ENCODE measurements at regions not wholly inside any gene's neighbourhood (a gene's known extent, or its start where the extent isn't known, plus 50 kb on each side); places are given as distances from the start of the nearest gene placed in this dataset.

- Histone ChIP-seq H4K20me1 (ENCODE audit: insufficient read depth, low read length) (no peaks in the 10 kb centered on the region), H3K36me3 (ENCODE audit: insufficient read depth, low read length) (no peaks in the 10 kb centered on the region), H3K4me1 (ENCODE audit: insufficient read depth, low read length, poor library complexity, severe bottlenecking) (no peaks in the 10 kb centered on the region), H3K4me3 (ENCODE audit: low read depth, low read length, poor library complexity, severe bottlenecking) (no peak overlapping the region), H3K9me3 (ENCODE audit: low read length) (no peaks in the 10 kb centered on the region), H3K79me2 (ENCODE audit: insufficient read depth, low read depth, low read length) (no peaks in the 10 kb centered on the region), H2AFZ (ENCODE audit: low read length) (no peak overlapping the region), H3K4me2 (ENCODE audit: low read length) (no peak overlapping the region), H3K27ac (ENCODE audit: low read depth, low read length, poor library complexity, severe bottlenecking) (no peak overlapping the region), H3K9me2 (ENCODE audit: insufficient read depth, low read length) (no peaks in the 10 kb centered on the region)
- CTCF ChIA-PET (ENCODE audit: unreplicated experiment): no interaction called here
- intact Hi-C loops (cut with micrococcal nuclease; ENCODE audit: unreplicated experiment): no loop called here
- POLR2A ChIA-PET: interaction anchor here (1.1 to 1.2 kb wide), 2 partner anchors 9 to 23 kb away, joined by 3 to 4 read pairs; no protein-coding TSS in a partner anchor
- TF ChIP-seq EZH2phosphoT487 (IDR thresholded peaks at IDR 0.05; ENCODE audit: borderline replicate concordance, low read depth, low read length) (no peak), CTCF (conservative IDR thresholded peaks at IDR 0.05; ENCODE audit: low read length) (no peak)
- no peak for DNase-seq (ENCODE audit: low spot score)
- no TSS peak for BruUV-seq (replicated peaks)
Observed at GRCh38 chr4:97374526-97374925, 768.8 kb downstream of the STPG2 start.

DNA sequence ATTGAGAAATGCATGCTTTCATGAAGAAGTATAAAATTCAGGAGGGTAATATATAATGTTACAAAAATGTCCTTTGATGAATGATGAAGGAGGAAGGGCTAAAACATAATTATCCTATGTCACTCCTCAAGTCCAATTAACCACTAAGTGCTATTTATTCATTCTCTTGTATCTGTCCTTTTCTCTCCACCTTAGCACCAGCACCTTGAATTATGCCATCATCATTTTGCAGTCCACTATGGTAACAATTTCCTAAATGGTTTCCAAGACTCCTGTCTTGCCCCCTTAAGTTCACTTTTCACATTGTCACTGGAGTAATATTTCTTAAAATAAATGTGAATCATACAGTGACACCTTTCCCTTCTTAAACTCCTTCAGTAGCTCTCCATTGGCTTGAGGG, 756.3 kb downstream of the STPG2 start:
- TF ChIP-seq CTCF (conservative IDR thresholded peaks at IDR 0.05; ENCODE audit: low read length) (no peak), EZH2phosphoT487 (IDR thresholded peaks at IDR 0.05; ENCODE audit: borderline replicate concordance, low read depth, low read length) (no peak)
- no peaks in the 10 kb centered on the region for H3K79me2 ChIP-seq (ENCODE audit: insufficient read depth, low read depth, low read length)
- H3K4me3 ChIP-seq (ENCODE audit: low read depth, low read length, poor library complexity, severe bottlenecking): no peak overlapping the region
- no peak overlapping the region for H3K27ac ChIP-seq (ENCODE audit: low read depth, low read length, poor library complexity, severe bottlenecking)
- H4K20me1 ChIP-seq (ENCODE audit: insufficient read depth, low read length): no peaks in the 10 kb centered on the region
- POLR2A ChIA-PET: no interaction called here
- no peaks in the 10 kb centered on the region for H3K9me2 ChIP-seq (ENCODE audit: insufficient read depth, low read length)
- H3K4me2 ChIP-seq (ENCODE audit: low read length): no peak overlapping the region
- no peak overlapping the region for H2AFZ ChIP-seq (ENCODE audit: low read length)
- H3K36me3 ChIP-seq (ENCODE audit: insufficient read depth, low read length): no peaks in the 10 kb centered on the region
- CTCF ChIA-PET (ENCODE audit: unreplicated experiment): no interaction called here
- no TSS peak for BruUV-seq (replicated peaks)
- H3K4me1 ChIP-seq (ENCODE audit: insufficient read depth, low read length, poor library complexity, severe bottlenecking): no peaks in the 10 kb centered on the region
- DNase-seq (ENCODE audit: low spot score): no peak
- intact Hi-C loops (cut with micrococcal nuclease; ENCODE audit: unreplicated experiment): no loop called here
- H3K9me3 ChIP-seq (ENCODE audit: low read length): no peaks in the 10 kb centered on the region

- CTCF ChIA-PET (ENCODE audit: unreplicated experiment): no interaction called here
- Histone ChIP-seq H3K9me3 (ENCODE audit: low read length) (no peaks in the 10 kb centered on the region), H3K27ac (ENCODE audit: low read depth, low read length, poor library complexity, severe bottlenecking) (no peak overlapping the region), H3K36me3 (ENCODE audit: insufficient read depth, low read length) (no peaks in the 10 kb centered on the region), H4K20me1 (ENCODE audit: insufficient read depth, low read length) (no peaks in the 10 kb centered on the region), H3K4me2 (ENCODE audit: low read length) (no peak overlapping the region), H3K79me2 (ENCODE audit: insufficient read depth, low read depth, low read length) (no peaks in the 10 kb centered on the region), H3K9me2 (ENCODE audit: insufficient read depth, low read length) (no peaks in the 10 kb centered on the region), H3K4me3 (ENCODE audit: low read depth, low read length, poor library complexity, severe bottlenecking) (no peak overlapping the region), H2AFZ (ENCODE audit: low read length) (no peak overlapping the region), H3K4me1 (ENCODE audit: insufficient read depth, low read length, poor library complexity, severe bottlenecking) (no peaks in the 10 kb centered on the region)
- DNase-seq (ENCODE audit: low spot score): no peak
- intact Hi-C loops (cut with micrococcal nuclease; ENCODE audit: unreplicated experiment): no loop called here
- no peak for TF ChIP-seq EZH2phosphoT487 (IDR thresholded peaks at IDR 0.05; ENCODE audit: borderline replicate concordance, low read depth, low read length)
- no peak for TF ChIP-seq CTCF (conservative IDR thresholded peaks at IDR 0.05; ENCODE audit: low read length)
- no TSS peak for BruUV-seq (replicated peaks)
- POLR2A ChIA-PET: interaction anchor here (0.7 kb wide), 1 partner anchor 34 kb away, joined by 3 read pairs; no protein-coding TSS in a partner anchor
Observed at GRCh38 chr4:97394653-97395052, 748.6 kb downstream of the STPG2 start.

Measured in OCI-LY7 (cell line).